ENCODE measurements at regions not wholly inside any gene's neighbourhood (a gene's known extent, or its start where the extent isn't known, plus 50 kb on each side); places are given as distances from the start of the nearest gene placed in this dataset.
A peak's percentile ranks its signal among the peaks of the same experiment; 100 is the strongest.
"Not testable (repeated sequence)": the region's sequence is repeated elsewhere in the genome, so short reads cannot be mapped to it uniquely, and the experiment has no call there.

- no peaks in the 10 kb centered on the region for H3K27me3 ChIP-seq (ENCODE audit: insufficient read depth, low read length)
- H3K4me1 ChIP-seq (ENCODE audit: insufficient read depth, low read length) = peaks cover 55% of the 10 kb centered on the region
- no CpG with 5 or more reads among the region's 1 CpG for WGBS
- H3K9me3 ChIP-seq (ENCODE audit: insufficient read depth, low read depth, low read length) = no peaks in the 10 kb centered on the region
- no peak overlapping the region for H3K4me3 ChIP-seq (ENCODE audit: low read length)
- H3K36me3 ChIP-seq (ENCODE audit: insufficient read depth, low read length) = no peaks in the 10 kb centered on the region
- no peak overlapping the region for H3K9ac ChIP-seq (ENCODE audit: low read depth, low read length)
- H3K27ac ChIP-seq (ENCODE audit: low read depth, low read length) = 0 out of 2 replicates have a peak overlapping the region, but pooled peaks have one; percentile 14
These were observed 1311.1 kb upstream of the NRXN1 start for GRCh38 chr2:52343010-52343409.

- Histone ChIP-seq H3K9me3 (ENCODE audit: insufficient read depth, low read depth, low read length) (no peaks in the 10 kb centered on the region), H3K36me3 (ENCODE audit: insufficient read depth, low read length) (no peaks in the 10 kb centered on the region), H3K9ac (ENCODE audit: low read depth, low read length) (no peak overlapping the region), H3K27ac (ENCODE audit: low read depth, low read length) (no peak overlapping the region), H3K27me3 (ENCODE audit: insufficient read depth, low read length) (no peaks in the 10 kb centered on the region), H3K4me3 (ENCODE audit: low read length) (no peak overlapping the region), H3K4me1 (ENCODE audit: insufficient read depth, low read length) (peaks cover 58% of the 10 kb centered on the region)
- WGBS = 83% methylated on average over 4 of the region's 4 CpGs
These were observed 1310.5 kb upstream of the NRXN1 start for GRCh38 chr2:52342458-52342857.

- WGBS = 90% methylated on average over 3 of the region's 3 CpGs
These were observed 1309.8 kb upstream of the NRXN1 start for GRCh38 chr2:52341732-52342131.

GRCh38 chr2:52340171-52340570, 1308.2 kb upstream of the NRXN1 start:
- H3K27me3 ChIP-seq (ENCODE audit: insufficient read depth, low read length) = no peaks in the 10 kb centered on the region
- H3K27ac ChIP-seq (ENCODE audit: low read depth, low read length) = peak overlapping the region; percentile 4; the same call in 1 of the 2 replicates
- H3K4me1 ChIP-seq (ENCODE audit: insufficient read depth, low read length) = peaks cover 75% of the 10 kb centered on the region
- H3K4me3 ChIP-seq (ENCODE audit: low read length) = no peak overlapping the region
- H3K9me3 ChIP-seq (ENCODE audit: insufficient read depth, low read depth, low read length) = no peaks in the 10 kb centered on the region
- 50% methylated on average over 1 of the region's 1 CpG for WGBS
- no peak overlapping the region for H3K9ac ChIP-seq (ENCODE audit: low read depth, low read length)
- H3K36me3 ChIP-seq (ENCODE audit: insufficient read depth, low read length) = no peaks in the 10 kb centered on the region

More at GRCh38 chr2:52341732-52342131, 1309.8 kb upstream of the NRXN1 start:
- Histone ChIP-seq H3K27me3 (ENCODE audit: insufficient read depth, low read length) (no peaks in the 10 kb centered on the region), H3K4me3 (ENCODE audit: low read length) (no peak overlapping the region), H3K27ac (ENCODE audit: low read depth, low read length) (no peak overlapping the region), H3K9ac (ENCODE audit: low read depth, low read length) (no peak overlapping the region), H3K9me3 (ENCODE audit: insufficient read depth, low read depth, low read length) (no peaks in the 10 kb centered on the region), H3K36me3 (ENCODE audit: insufficient read depth, low read length) (no peaks in the 10 kb centered on the region), H3K4me1 (ENCODE audit: insufficient read depth, low read length) (peaks cover 66% of the 10 kb centered on the region)

GRCh38 chr2:52337786-52338185, 1305.9 kb upstream of the NRXN1 start:
- H3K27ac ChIP-seq (ENCODE audit: low read depth, low read length) = peak overlapping the region; percentile 87
- H3K27me3 ChIP-seq (ENCODE audit: insufficient read depth, low read length); H3K36me3 ChIP-seq (ENCODE audit: insufficient read depth, low read length); H3K9me3 ChIP-seq (ENCODE audit: insufficient read depth, low read depth, low read length): not testable (repeated sequence)
- peak overlapping the region; percentile 37 for H3K4me3 ChIP-seq (ENCODE audit: low read length)
- H3K4me1 ChIP-seq (ENCODE audit: insufficient read depth, low read length) = peaks cover 58% of the 10 kb centered on the region
- 14% methylated on average over 7 of the region's 7 CpGs for WGBS
- H3K9ac ChIP-seq (ENCODE audit: low read depth, low read length) = peak overlapping the region; percentile 59; the same call in 1 of the 2 replicates

GRCh38 chr2:52336951-52337350, 1305.0 kb upstream of the NRXN1 start:
- Histone ChIP-seq H3K36me3 (ENCODE audit: insufficient read depth, low read length) (no peaks in the 10 kb centered on the region), H3K4me1 (ENCODE audit: insufficient read depth, low read length) (peaks cover 50% of the 10 kb centered on the region), H3K9me3 (ENCODE audit: insufficient read depth, low read depth, low read length) (no peaks in the 10 kb centered on the region), H3K4me3 (ENCODE audit: low read length) (no peak overlapping the region), H3K27ac (ENCODE audit: low read depth, low read length) (peak overlapping the region; percentile 66; the same call in 1 of the 2 replicates), H3K27me3 (ENCODE audit: insufficient read depth, low read length) (no peaks in the 10 kb centered on the region), H3K9ac (ENCODE audit: low read depth, low read length) (no peak overlapping the region)
- 53% methylated on average over 2 of the region's 2 CpGs for WGBS

GRCh38 chr2:52335727-52336126, 1303.8 kb upstream of the NRXN1 start:
- Histone ChIP-seq H3K27ac (ENCODE audit: low read depth, low read length) (peak overlapping the region; percentile 14; the same call in 1 of the 2 replicates), H3K4me1 (ENCODE audit: insufficient read depth, low read length) (peaks cover 50% of the 10 kb centered on the region), H3K27me3 (ENCODE audit: insufficient read depth, low read length) (no peaks in the 10 kb centered on the region), H3K9me3 (ENCODE audit: insufficient read depth, low read depth, low read length) (no peaks in the 10 kb centered on the region), H3K36me3 (ENCODE audit: insufficient read depth, low read length) (no peaks in the 10 kb centered on the region), H3K9ac (ENCODE audit: low read depth, low read length) (no peak overlapping the region), H3K4me3 (ENCODE audit: low read length) (no peak overlapping the region)
- WGBS = 0% methylated on average over 1 of the region's 1 CpG

GRCh38 chr2:52334185-52334584, 1302.3 kb upstream of the NRXN1 start:
- Histone ChIP-seq H3K36me3 (ENCODE audit: insufficient read depth, low read length) (no peaks in the 10 kb centered on the region), H3K4me1 (ENCODE audit: insufficient read depth, low read length) (peaks cover 41% of the 10 kb centered on the region)
- WGBS = 94% methylated on average over 4 of the region's 4 CpGs

GRCh38 chr2:52327641-52328040, 1295.7 kb upstream of the NRXN1 start:
- Histone ChIP-seq H3K9ac (ENCODE audit: low read depth, low read length) (no peak overlapping the region), H3K36me3 (ENCODE audit: insufficient read depth, low read length) (no peaks in the 10 kb centered on the region), H3K4me1 (ENCODE audit: insufficient read depth, low read length) (no peaks in the 10 kb centered on the region), H3K9me3 (ENCODE audit: insufficient read depth, low read depth, low read length) (no peaks in the 10 kb centered on the region), H3K27me3 (ENCODE audit: insufficient read depth, low read length) (no peaks in the 10 kb centered on the region), H3K27ac (ENCODE audit: low read depth, low read length) (no peak overlapping the region), H3K4me3 (ENCODE audit: low read length) (no peak overlapping the region)
- WGBS = 96% methylated on average over 2 of the region's 2 CpGs

More at GRCh38 chr2:52334185-52334584, 1302.3 kb upstream of the NRXN1 start:
- H3K9ac ChIP-seq (ENCODE audit: low read depth, low read length) = no peak overlapping the region
- H3K27ac ChIP-seq (ENCODE audit: low read depth, low read length) = no peak overlapping the region
- no peak overlapping the region for H3K4me3 ChIP-seq (ENCODE audit: low read length)
- H3K27me3 ChIP-seq (ENCODE audit: insufficient read depth, low read length) = no peaks in the 10 kb centered on the region
- H3K9me3 ChIP-seq (ENCODE audit: insufficient read depth, low read depth, low read length) = no peaks in the 10 kb centered on the region

GRCh38 chr2:52314231-52314630, 1282.3 kb upstream of the NRXN1 start:
- Histone ChIP-seq H3K9me3 (ENCODE audit: insufficient read depth, low read depth, low read length) (no peaks in the 10 kb centered on the region), H3K4me1 (ENCODE audit: insufficient read depth, low read length) (peaks cover 23% of the 10 kb centered on the region), H3K27me3 (ENCODE audit: insufficient read depth, low read length) (no peaks in the 10 kb centered on the region), H3K4me3 (ENCODE audit: low read length) (no peak overlapping the region), H3K27ac (ENCODE audit: low read depth, low read length) (no peak overlapping the region), H3K36me3 (ENCODE audit: insufficient read depth, low read length) (no peaks in the 10 kb centered on the region), H3K9ac (ENCODE audit: low read depth, low read length) (no peak overlapping the region)
- 98% methylated on average over 3 of the region's 3 CpGs for WGBS

GRCh38 chr2:52312486-52312885, 1280.6 kb upstream of the NRXN1 start:
- Histone ChIP-seq H3K36me3 (ENCODE audit: insufficient read depth, low read length) (no peaks in the 10 kb centered on the region), H3K9ac (ENCODE audit: low read depth, low read length) (no peak overlapping the region), H3K9me3 (ENCODE audit: insufficient read depth, low read depth, low read length) (no peaks in the 10 kb centered on the region), H3K4me3 (ENCODE audit: low read length) (no peak overlapping the region), H3K27ac (ENCODE audit: low read depth, low read length) (no peak overlapping the region), H3K27me3 (ENCODE audit: insufficient read depth, low read length) (no peaks in the 10 kb centered on the region), H3K4me1 (ENCODE audit: insufficient read depth, low read length) (peaks cover 23% of the 10 kb centered on the region)
- WGBS = 95% methylated on average over 2 of the region's 2 CpGs

- WGBS = 7% methylated on average over 4 of the region's 5 CpGs
- no peaks in the 10 kb centered on the region for H3K36me3 ChIP-seq (ENCODE audit: insufficient read depth, low read length)
- no peaks in the 10 kb centered on the region for H3K27me3 ChIP-seq (ENCODE audit: insufficient read depth, low read length)
- H3K4me1 ChIP-seq (ENCODE audit: insufficient read depth, low read length) = peaks cover 23% of the 10 kb centered on the region
- no peak overlapping the region for H3K9ac ChIP-seq (ENCODE audit: low read depth, low read length)
- H3K27ac ChIP-seq (ENCODE audit: low read depth, low read length) = no peak overlapping the region
- H3K9me3 ChIP-seq (ENCODE audit: insufficient read depth, low read depth, low read length) = no peaks in the 10 kb centered on the region
- no peak overlapping the region for H3K4me3 ChIP-seq (ENCODE audit: low read length)
These were observed 1279.9 kb upstream of the NRXN1 start for GRCh38 chr2:52311862-52312261.
